ENCODE measurements at regions not wholly inside any gene's neighbourhood (a gene's known extent, or its start where the extent isn't known, plus 50 kb on each side); places are given as distances from the start of the nearest gene placed in this dataset.
"Not testable (repeated sequence)": the region's sequence is repeated elsewhere in the genome, so short reads cannot be mapped to it uniquely, and the experiment has no call there.

DNA sequence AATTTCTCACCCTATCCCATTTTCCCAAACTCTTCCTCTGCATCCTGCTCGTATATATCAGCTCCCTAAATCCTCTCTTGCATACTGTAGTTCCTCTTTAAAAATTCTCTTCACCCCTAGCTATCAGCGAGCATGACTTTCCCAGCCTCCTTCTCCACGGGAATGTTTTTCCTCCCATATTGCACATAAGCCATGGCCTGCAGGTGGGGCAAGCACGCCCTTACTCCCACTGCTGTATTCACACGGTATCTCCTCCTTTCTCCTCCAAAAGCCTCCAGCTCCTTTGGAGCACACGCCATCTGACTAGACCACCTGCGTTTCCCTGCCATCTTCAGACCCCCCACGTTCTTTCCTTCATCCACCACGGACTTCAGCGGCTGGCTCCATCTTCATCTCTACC is 208.7 kb upstream of the FRG1 start:
- not testable (repeated sequence) for DNase-seq

- DNase-seq = not testable (repeated sequence)
Measured at GRCh38 chr4:189733507-189733906, 207.2 kb upstream of the FRG1 start.

GRCh38 chr4:189734648-189735267 is 205.9 kb upstream of the FRG1 start:
- DNase-seq = not testable (repeated sequence)

GRCh38 chr4:189736656-189737055 is 204.0 kb upstream of the FRG1 start:
- DNase-seq = not testable (repeated sequence)

DNA sequence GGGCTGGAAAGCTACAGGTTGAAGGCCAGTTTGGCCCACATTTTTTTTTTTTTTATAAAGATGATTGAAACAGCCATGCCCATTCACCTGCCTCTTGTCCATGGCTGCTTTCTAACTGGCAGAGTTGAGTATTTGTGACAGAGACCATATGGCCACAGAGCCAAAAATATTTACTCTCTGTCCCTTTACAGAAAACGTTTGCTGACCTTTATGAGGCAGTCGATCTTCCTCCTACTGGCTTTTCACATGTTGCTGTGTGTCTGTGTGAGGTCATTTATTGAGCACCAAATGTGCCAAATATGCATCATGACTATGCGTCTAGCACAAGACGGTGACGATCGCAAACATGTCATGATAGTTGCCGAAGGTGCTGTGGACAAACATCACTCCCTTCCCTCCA is 200.6 kb upstream of the FRG1 start:
- not testable (repeated sequence) for DNase-seq

GRCh38 chr4:189740873-189741272 is 199.8 kb upstream of the FRG1 start:
- no peak for DNase-seq

DNA sequence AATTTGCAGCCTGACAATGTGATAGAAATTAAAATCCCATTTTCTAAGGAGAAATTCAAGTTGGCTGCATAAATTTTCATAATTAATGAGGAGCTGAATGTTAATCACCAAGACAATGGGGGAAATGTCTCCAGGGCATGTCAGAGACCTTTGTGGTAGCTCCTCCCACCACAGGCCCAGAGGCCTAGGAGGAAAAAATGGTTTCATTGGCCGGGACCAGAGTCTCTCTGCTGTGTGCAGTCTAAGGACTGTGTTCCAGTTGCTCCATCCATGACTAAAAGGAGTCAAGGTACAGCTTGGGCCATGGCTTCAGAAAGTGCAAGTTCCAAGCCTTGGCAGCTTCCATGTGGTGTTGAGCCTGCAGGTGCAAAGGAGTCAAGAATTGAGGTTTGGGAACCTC is 187.6 kb upstream of the FRG1 start:
- not testable (repeated sequence) for DNase-seq

- no peak for DNase-seq
Measured at GRCh38 chr4:189763583-189763982, 177.1 kb upstream of the FRG1 start.

DNA sequence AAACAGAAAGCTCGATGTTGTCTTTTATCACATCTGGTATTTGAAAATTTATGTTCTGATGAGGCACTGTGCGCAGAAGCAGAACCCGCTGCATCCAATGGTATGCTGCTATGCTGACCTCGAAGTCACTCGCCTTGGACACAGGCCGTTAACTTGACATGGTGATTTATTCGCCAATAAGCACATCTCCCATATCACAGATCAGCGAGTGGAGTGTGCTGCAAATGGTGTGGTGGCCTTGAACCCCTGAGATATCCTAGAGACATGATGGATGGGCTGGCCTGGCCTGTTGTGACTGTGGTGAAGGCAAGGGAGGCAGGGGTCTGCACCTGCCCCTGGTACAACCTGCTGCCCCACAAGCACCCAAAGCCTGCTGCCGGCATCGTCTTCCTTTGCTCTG is 175.4 kb upstream of the FRG1 start:
- no peak for DNase-seq

GRCh38 chr4:189765736-189766135 is 174.9 kb upstream of the FRG1 start:
- no peak for DNase-seq

DNA sequence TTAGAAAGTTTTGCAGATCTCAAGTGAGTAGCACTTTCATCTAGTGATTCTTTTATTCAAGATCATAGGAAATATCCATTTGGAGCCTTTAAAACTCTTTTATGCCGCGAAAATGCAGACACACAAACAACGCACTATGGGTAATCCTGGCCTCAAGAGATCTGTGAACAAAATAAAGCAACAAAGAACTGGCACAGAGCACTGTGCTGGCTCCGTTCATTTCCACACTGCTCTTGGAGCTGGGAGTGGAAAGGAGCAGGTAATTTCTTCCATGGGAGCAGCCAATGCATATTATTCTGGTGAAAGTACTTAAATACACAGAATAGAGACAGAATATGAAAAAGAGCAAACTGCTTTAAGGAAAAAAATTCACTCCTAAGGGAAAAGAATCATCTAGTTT is 172.7 kb upstream of the FRG1 start:
- DNase-seq = no peak

DNA sequence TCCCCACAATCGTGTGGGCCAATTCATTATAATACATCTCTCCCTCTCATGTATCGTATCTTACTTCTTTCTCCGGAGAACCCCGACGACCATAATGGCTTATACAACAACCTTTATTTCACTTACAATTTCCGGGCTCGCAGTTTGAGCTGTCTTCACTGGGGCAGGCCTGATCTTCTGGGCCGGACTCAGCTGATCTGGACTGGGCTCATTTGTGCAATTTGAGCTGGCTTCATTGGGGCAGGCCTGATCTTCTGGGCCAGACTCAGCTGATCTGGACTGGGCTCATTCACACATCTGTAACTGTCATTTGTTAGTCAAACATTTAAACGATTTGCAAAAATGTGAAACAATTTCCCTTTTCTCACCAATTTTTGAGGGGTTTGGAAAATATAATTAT is 171.5 kb upstream of the FRG1 start:
- DNase-seq = no peak

DNA sequence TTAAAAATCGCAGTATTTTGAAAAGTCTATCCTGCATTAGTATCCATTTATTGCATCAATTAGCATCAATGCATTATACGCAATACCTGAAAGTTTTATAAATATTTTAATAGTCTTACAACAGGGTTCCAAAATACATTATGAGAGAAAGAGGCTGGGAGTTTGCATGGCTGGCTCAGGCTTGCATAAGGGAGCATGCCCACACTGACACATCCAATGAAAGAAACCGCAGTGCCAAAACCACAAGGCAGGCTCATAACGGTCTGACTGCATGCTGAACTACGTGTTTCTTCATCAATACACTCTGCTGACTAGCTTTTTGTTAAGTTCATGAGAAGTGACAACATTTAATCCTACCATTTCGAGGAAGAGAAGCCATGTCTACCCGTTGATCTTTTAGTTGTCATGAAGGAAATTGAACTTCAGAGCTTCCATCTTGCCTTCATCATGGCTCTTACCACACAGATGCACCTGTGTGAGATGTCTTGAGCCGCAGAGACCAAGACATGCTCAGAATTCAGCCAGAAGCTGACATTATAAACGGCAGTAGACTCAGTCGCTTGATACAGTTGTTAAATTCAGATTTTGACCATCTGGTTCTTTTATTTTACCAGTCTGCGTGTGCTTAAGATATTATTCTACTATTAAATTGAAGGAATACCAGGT is 168.8 kb upstream of the FRG1 start:
- no peak for DNase-seq

DNA sequence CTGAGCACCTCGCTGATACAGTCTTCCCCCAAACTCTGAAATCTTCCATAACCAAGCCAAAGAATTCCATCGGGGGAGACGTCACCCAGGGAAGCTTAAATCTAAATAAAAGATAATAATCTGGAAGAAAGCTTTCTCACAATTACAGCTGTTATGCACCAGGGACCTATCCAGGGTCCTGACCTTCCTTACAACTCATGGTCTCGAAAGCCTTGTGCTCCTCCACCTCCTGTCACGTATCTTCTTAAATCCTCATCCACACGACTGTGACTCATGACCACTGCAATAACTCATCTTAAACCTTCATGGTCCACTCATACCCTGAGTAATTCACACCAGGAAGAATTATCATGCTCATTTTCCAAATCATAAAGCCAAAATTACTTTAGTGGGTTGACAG is 166.8 kb upstream of the FRG1 start:
- no peak for DNase-seq

DNA sequence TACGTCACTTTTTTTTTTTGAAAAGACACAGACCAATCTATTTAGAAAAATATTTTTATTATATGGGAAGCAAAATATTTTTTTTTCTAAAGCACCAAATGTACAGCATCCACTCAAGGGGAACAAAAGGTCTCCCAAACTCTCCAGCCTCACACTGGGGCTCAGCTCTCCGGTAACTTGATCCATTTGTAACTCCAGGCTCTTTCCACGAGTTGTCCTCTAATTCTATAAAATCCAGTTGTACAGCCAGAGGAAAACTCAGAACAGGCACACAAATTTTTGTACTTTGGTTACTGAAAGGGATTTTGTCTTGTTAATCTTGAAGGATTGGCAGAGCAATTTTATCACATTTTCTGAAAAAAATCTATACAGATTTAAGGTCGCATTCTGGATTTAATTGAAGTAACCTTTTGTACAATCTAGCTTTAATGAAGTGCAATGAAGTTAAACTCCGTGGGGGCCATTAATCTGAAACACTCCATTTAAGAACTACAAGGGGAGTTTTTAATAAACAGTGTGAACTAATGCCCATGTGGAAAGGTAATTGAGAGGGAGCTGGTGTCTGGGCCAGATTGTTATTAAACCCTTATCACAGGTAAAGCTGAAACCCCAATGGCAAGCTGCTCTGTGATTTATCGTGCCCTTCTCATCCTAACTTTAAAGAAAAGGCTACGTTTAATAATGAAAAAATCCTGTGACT is 161.2 kb upstream of the FRG1 start:
- DNase-seq = no peak

DNA sequence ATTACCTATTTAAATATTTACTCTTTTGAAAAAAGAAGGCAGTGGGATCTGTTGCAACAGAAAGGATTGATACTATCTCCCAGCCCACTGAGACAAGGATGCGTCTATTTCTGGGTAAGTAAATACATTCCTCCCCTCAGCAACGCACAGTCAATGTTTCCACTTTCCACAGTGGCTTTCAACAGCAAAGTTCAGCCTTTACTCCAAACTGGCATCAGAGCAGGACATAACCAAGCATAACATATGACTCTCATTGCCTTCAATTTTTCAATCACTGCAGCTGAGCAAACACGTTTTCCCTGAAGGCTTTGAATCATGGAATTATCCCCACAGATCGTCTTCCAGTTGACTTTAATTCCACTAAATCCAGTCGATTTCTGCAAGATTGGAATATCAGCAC is 160.3 kb upstream of the FRG1 start:
- DNase-seq = no peak

DNA sequence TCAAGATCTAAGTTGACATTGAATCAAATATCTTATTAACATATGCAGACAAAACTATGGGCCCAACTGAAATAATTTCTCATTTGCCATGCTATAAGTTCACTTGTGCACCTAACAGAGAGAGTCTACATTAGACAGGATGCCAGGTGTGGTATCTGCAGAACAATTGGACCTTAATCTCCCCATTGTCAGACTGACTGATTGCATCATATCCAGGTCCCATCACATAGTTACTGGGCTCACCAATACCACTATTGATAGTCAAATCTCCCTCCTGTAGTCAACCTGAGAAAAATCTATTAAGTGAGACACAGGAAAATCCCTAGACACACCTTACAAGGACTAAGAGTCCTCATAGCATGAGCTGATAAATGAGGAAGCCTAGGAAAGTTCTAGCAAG is 156.0 kb upstream of the FRG1 start:
- no peak for DNase-seq

DNA sequence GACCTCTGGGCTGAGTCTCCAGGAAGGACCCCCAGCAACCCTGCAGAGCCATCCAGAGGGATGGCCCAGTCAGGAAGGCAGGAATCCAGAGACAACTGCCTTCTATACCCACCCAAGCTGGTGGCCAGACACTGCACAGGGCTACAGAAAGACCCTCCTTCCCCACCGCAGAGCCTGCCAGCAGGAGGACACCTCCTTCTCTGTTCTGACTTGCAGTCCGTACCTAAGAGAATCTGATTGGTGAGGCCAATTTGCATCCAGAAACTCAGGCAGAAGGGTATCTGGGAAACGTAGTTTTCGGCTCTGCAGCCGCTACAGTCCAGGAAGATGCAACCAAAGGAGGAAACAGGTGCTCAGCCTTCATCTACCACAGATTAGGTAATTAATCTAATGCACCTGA is 155.4 kb upstream of the FRG1 start:
- DNase-seq = no peak

- DNase-seq = no peak
Measured at GRCh38 chr4:189786447-189786846, 154.2 kb upstream of the FRG1 start.

DNA sequence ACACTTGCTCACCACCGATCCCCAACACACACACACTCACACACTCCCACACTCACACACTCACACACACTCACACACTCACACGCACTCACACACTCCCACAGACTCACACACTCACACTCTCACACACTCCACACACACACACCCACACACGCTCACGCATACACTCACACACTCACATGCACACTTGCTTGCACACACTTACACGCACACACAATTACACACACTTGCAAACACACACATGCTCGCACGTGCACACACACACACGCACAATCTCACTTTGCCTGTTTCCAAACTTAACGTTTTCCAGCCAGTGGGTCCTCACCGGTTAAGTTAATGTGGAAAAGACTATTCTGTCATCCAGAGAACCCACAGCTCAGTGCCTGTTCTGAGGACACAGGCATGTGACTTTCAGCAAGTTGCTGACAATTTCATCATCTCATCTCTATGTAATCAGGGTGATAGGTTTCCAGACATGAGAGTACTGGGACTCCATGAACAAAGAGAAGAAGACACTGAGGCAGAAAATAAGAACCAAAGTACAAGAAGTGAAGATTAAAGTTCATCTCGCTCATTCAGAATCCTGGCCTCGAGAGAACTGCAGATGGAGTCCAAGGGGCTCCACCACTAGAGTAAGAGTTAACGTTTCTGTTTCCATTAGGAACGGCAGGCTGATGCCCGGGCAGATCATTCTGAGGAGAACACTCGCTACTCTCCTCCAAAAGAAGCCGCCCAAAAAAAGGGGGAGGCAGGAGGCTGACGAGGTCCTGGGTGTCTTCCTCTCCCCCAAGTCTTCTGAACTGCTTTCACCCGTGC is 153.2 kb upstream of the FRG1 start:
- no peak for DNase-seq

DNA sequence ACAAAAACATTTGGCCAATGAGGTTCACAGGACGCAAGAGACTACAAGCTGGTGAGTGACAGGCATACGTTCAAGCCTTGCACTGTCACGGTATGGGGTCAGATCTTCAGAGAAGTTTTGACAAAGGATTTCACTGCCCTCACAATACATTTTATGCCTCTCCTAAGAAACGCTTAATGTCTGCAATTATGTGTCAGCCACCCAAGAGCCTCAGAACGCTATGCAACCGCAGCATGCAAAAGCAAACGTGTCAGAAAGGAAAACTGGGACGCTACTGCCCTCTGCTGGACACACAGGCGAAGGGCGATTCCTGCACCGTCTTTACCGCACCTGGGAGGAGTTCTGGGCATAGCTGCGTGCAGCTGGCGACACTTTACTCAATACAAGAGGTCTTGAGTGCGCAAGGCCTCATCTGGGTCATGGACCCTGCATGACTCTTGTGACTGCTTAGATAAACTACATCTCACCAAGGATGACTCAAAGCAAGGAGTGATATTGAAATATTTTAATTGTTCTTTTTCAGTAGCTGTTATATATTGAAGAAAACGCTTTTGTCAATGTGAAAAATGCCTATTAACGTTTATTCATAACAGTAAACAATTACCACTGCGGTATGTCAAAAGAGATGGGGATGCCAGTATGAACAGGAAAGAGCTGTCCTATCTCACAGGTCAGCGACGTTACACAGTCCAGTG is 147.6 kb upstream of the FRG1 start:
- DNase-seq = peak; percentile 42

DNA sequence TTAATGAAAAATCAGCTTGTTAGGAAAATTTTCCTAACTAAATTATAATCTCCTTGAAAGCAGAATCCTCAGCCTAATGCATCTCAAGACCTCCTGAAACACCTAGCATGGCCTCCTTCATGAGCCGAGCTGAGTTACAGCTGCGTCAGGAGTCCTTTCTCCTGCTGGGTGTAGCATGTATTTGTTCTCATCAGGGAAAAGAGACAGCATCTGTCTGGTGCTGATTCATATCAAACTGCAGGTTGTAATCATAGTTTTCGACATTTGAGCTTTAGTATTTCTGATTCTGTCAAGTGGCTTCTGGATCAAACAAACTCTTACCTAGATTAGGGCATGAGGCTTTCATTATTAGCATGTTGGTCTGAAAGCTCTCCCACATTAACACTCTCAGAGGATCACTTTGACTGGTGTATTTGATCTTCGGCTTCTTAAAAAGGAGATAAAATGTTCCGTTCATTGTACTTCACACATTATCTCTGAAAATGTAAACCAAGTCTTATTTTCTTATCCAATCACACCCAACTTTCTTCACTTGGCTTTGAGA is 140.1 kb upstream of the FRG1 start:
- no peak for DNase-seq

DNA sequence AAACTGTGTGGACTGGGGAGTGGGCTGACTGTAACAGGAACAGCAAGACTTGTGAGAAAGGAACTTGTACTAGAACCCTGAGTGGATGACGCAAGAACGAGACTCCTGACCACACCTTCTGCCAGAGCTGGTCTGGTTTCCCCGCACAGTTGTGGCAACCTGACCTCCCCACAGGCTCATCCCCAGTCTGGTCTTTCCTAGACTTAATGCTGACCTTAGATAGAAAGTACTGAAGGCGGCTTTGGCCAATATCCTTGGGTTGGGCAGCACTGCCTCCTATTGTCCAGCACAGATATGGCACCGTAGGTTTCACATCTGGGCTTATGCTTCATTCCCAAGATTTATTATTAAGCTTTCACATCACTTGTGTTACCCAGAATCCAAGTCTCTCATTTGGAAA is 137.8 kb upstream of the FRG1 start:
- no peak for DNase-seq

All from CD4-positive, alpha-beta T cell treated with Interleukin-15 for 1 hour (primary cell).